Gastrocnemius medialis (tissue), 4 donors: ENCODE measurements at regions not wholly inside any gene's neighbourhood (a gene's known extent, or its start where the extent isn't known, plus 50 kb on each side); places are given as distances from the start of the nearest gene placed in this dataset.

Experiments used
- ATAC-seq, 2 donors: fragments of 150-250 bp; one replicate each; pipeline ENCODE4 v1.9.1; 2016
- DNase-seq, 2 donors: peaks; one replicate each; pipeline ENCODE4 v3.0.0-alpha.2; 2019
- H3K27ac ChIP-seq, 4 donors: fragments of 200-600 bp; sonication (generic); 1 replicate in 1 of 4; 2 replicates in 3 of 4; pipeline ENCODE4 v1.5.1; 2016 to 2018; ENCODE audit warnings: mild to moderate bottlenecking in 2 of 4, moderate library complexity in 1 of 4
- H3K27me3 ChIP-seq, 3 donors: fragments of 200-600 bp; sonication (generic) in 2 of 3; 1 replicate in 1 of 3; 2 replicates in 2 of 3; pipeline versions ENCODE4 v1.5.1 to v1.6.0; 2016 to 2019; ENCODE audit warnings: mild to moderate bottlenecking in 1 of 3, moderate library complexity in 1 of 3
- H3K36me3 ChIP-seq, 2 donors: fragments of 200-600 bp; sonication (generic) in 1 of 2; one replicate each; pipeline ENCODE4 v1.5.1; 2017 to 2018
- H3K4me1 ChIP-seq, 2 donors: fragments of 200-600 bp; sonication (generic) in 1 of 2; one replicate each; pipeline ENCODE4 v1.5.1; 2016 to 2017; ENCODE audit warnings: mild to moderate bottlenecking in 2 of 2
- H3K4me3 ChIP-seq, 4 donors: fragments of 200-600 bp; sonication (generic) in 3 of 4; 1 replicate in 1 of 4; 2 replicates in 3 of 4; pipeline ENCODE4 v1.5.1; 2016 to 2019; ENCODE audit warnings: mild to moderate bottlenecking in 2 of 4
- H3K9me3 ChIP-seq, 3 donors: fragments of 200-600 bp; sonication (generic) in 2 of 3; 1 replicate in 1 of 3; 2 replicates in 2 of 3; pipeline ENCODE4 v1.5.1; 2016 to 2019
- POLR2A ChIP-seq, 2 donors: fragments of 450-650 bp; IDR thresholded peaks; one replicate each; pipeline ENCODE4 v1.6.1; 2017; ENCODE audit warnings: antibody characterized with exemption in 2 of 2, mild to moderate bottlenecking in 2 of 2, moderate library complexity in 2 of 2
- in situ Hi-C, 4 donors: fragments of 200-750 bp; cut with MboI; loops; one replicate each; pipeline versions ENCODE4 v1.15.0 to v1.8.0; 2017; ENCODE audit warnings: low sequenced_read_pairs in 4 of 4
- intact Hi-C: fragments of 100-400 bp; cut with DNase I; formaldehyde crosslinking; loops from one replicate; pipeline ENCODE4 v1.15.1; 2023; ENCODE audit warnings: low total_unique reads
- TF ChIP-seq, protein P1 (sequence below), 5 experiments: fragments of 450-650 bp in 3 of 5; fragments of 200-600 bp in 2 of 5; sonication (generic) in 2 of 5; IDR thresholded peaks in 4 of 5; conservative IDR thresholded peaks in 1 of 5; 1 replicate in 4 of 5; 2 replicates in 1 of 5; pipeline ENCODE4 v1.5.1; 2016 to 2019; ENCODE audit warnings: antibody characterized with exemption in 5 of 5, mild to moderate bottlenecking in 3 of 5, moderate library complexity in 3 of 5

GRCh38 chr11:39236916-39237315, 2222.5 kb downstream of the LRRC4C start:
- TF ChIP-seq POLR2A (IDR thresholded peaks at IDR 0.05), result no peak
- TF ChIP-seq, protein P1, sequence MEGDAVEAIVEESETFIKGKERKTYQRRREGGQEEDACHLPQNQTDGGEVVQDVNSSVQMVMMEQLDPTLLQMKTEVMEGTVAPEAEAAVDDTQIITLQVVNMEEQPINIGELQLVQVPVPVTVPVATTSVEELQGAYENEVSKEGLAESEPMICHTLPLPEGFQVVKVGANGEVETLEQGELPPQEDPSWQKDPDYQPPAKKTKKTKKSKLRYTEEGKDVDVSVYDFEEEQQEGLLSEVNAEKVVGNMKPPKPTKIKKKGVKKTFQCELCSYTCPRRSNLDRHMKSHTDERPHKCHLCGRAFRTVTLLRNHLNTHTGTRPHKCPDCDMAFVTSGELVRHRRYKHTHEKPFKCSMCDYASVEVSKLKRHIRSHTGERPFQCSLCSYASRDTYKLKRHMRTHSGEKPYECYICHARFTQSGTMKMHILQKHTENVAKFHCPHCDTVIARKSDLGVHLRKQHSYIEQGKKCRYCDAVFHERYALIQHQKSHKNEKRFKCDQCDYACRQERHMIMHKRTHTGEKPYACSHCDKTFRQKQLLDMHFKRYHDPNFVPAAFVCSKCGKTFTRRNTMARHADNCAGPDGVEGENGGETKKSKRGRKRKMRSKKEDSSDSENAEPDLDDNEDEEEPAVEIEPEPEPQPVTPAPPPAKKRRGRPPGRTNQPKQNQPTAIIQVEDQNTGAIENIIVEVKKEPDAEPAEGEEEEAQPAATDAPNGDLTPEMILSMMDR (IDR thresholded peaks at IDR 0.05 in 4 of 5, conservative IDR thresholded peaks at IDR 0.05 in 1 of 5), result no peak
- Histone ChIP-seq H3K27ac (no peak overlapping the region), H3K27me3 (no peaks in the 10 kb centered on the region), H3K36me3 (no peaks in the 10 kb centered on the region), H3K4me1 (no peaks in the 10 kb centered on the region), H3K4me3 (no peak overlapping the region), H3K9me3 (no peaks in the 10 kb centered on the region)
- ATAC-seq, result no peak
- DNase-seq, result no peak
- intact Hi-C loops, result no loop called here
- in situ Hi-C loops, result no loop called here

GRCh38 chr11:39221550-39222138, 2237.8 kb downstream of the LRRC4C start:
- TF ChIP-seq, protein P1 (IDR thresholded peaks at IDR 0.05 in 4 of 5, conservative IDR thresholded peaks at IDR 0.05 in 1 of 5), result no peak
- TF ChIP-seq POLR2A (IDR thresholded peaks at IDR 0.05), result no peak
- Histone ChIP-seq H3K27me3 (no peaks in the 10 kb centered on the region), H3K27ac (no peak overlapping the region), H3K9me3 (no peaks in the 10 kb centered on the region), H3K4me1 (no peaks in the 10 kb centered on the region), H3K4me3 (no peak overlapping the region), H3K36me3 (no peaks in the 10 kb centered on the region)
- in situ Hi-C loops (no loop called here), intact Hi-C loops (no loop called here)
- ATAC-seq (no peak), DNase-seq (no peak)

DNA sequence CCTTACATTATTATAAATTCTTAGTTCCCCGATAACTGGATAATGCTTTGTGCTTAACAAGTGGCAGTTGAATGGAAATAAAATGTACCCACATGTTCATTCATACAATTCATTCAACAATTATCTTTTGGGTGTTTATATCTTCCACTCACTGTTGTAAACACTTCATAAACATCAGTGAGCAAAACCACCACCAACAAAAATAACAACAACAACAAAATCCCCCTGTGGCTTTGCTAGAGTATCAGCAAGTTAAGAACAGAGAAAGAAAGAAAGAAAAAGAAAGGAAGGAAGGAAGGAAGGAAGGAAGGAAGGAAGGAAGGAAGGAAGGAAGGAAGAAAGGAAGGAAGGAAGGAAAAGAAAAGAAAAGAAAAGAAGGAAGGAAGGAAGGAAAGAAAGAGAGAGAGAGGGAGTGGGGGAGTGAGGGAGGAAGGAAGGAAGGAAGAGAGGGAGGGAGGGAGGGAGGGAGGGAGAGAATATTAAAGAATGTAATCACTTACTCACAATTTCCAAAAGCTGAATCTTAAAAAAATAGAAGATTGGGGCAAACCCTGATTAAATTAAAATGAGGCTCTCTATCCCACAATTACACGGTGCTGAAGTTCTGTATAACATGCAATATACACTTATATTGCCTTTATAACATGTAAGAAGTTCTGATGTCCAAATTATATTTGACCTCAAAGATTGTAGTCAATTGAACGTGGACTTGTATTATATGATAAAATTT, 2238.8 kb downstream of the LRRC4C start:
- Histone ChIP-seq H3K4me3 (no peak overlapping the region), H3K9me3 (no peaks in the 10 kb centered on the region), H3K4me1 (no peaks in the 10 kb centered on the region), H3K27me3 (no peaks in the 10 kb centered on the region), H3K27ac (no peak overlapping the region), H3K36me3 (no peaks in the 10 kb centered on the region)
- TF ChIP-seq, protein P1 (IDR thresholded peaks at IDR 0.05 in 4 of 5, conservative IDR thresholded peaks at IDR 0.05 in 1 of 5), result no peak
- TF ChIP-seq POLR2A (IDR thresholded peaks at IDR 0.05), result no peak
- ATAC-seq, result no peak
- no peak for DNase-seq
- in situ Hi-C loops (no loop called here), intact Hi-C loops (no loop called here)

DNA sequence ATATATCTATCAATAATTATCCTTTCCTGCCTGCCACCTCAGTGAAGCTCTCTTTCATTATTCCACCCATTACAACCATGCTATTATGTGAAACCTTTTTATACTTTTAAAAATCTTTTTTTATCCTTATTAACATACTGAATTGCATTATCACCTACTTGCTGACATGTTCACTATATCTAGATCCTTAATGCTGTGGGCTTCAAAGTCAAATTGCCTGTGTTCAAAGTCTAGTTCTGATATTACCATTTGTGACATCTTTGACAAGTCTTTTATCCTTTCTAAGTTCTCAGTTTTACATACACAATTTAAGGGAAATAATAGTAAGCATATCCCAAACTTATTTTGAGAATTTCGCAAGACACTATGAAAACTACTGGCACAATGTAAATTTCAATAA, 2239.4 kb downstream of the LRRC4C start:
- no peaks in the 10 kb centered on the region for H3K36me3 ChIP-seq
- intact Hi-C loops (no loop called here), in situ Hi-C loops (no loop called here)
- no peak for ATAC-seq
- TF ChIP-seq, protein P1 (IDR thresholded peaks at IDR 0.05 in 4 of 5, conservative IDR thresholded peaks at IDR 0.05 in 1 of 5), result no peak
- TF ChIP-seq POLR2A (IDR thresholded peaks at IDR 0.05), result no peak
- H3K27me3 ChIP-seq, result no peaks in the 10 kb centered on the region
- H3K4me3 ChIP-seq, result no peak overlapping the region
- no peak overlapping the region for H3K27ac ChIP-seq
- DNase-seq, result no peak
- H3K9me3 ChIP-seq, result no peaks in the 10 kb centered on the region
- H3K4me1 ChIP-seq, result no peaks in the 10 kb centered on the region
